NCI-H1105 treated with DMSO at 0.1 percent for 48 hours (cell line): ENCODE measurements at regions not wholly inside any gene's neighbourhood (a gene's known extent, or its start where the extent isn't known, plus 50 kb on each side); places are given as distances from the start of the nearest gene placed in this dataset.

Experiments
- DNase-seq: peaks from one replicate; lab custom pipeline; 2025; lab: John Stamatoyannopoulos, UW

GRCh38 chr14:25988536-25988935, 609.3 kb downstream of the NOVA1 start:
- DNase-seq = no peak

DNA sequence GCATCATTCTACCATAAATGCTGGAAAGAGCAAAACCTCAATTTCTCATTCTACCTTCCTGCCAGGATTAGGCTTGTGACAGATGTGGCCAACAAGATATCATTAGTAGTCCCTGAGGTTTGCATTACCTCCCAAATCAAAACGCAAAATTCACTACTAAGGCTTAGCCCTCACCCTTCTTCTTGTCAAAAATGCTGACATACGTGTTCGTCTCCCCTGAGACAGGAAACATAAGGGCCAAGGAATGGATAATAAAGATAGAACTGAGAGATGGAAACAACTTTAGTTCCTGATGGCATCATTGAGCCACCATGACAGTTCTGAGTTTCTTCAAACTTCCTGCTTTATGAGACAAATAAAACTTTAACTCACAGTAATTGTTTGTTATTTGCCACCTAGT, 642.1 kb downstream of the NOVA1 start:
- no peak for DNase-seq

DNA sequence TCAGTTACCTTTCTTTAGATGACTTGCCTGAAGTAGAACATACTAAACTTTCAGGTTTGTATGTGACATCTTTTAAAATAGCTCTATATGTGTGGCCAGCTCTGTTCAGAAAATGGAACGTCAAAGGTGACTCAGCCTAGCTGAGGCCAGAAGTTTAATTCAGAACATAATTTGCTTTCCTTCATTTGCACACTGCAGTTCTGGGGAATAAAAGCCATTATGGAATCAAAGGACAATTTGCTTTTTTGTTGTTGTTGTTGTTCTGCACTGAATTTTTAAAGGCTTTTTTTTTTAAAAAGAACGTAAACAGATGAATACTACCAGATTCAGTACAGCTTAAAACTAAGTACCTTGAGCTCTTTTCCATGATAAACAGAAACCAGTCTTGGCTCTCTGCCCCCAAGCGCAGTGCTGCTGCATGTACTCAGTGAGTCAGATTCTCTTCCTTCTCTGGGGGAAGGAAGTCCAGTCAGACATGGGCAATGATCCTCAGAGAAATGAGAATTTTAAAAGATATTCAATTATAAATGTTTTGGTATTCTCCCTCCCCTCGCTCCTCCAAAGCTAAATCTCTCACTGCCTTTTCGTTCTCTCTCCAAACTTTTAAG, 644.2 kb downstream of the NOVA1 start:
- no peak for DNase-seq

DNA sequence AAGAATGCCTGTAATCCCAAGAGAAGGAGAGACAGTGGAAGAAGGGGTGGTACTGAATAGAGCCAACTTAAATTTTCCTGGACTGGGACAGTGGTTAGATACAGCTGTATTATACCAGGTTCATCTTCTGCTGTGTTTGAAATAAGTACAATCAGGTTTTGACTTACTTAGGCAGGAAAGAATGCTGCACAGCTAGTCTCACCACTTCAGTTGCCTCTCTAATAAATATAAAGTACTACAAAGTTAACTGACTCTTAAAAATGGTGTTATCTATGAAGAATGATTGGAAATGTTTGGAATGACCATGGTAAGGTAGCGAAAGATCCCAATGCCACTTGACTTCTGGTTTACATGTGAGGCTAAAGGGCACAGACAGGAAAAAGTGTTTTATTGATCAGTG, 652.1 kb downstream of the NOVA1 start:
- DNase-seq = no peak

DNA sequence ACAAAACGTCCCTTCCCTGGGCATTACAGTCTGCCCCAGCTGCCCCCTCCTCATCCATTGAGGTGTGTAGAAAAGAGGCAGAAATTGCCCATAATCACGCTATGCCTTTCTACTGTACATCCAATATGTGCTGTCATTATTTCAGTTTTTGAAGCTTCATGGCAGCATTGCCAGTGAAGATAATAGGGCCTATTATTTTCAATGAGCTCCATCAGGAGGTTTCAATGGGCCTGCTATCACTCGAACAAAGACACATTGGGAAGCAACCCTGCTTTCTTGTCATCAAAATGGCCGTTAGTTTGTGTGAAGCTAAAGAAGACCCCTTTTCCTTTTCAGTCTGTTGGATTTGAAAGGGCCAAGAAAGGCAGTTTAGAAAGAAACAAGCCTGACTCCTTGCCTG, 653.8 kb downstream of the NOVA1 start:
- no peak for DNase-seq

GRCh38 chr14:25943329-25943728, 654.5 kb downstream of the NOVA1 start:
- no peak for DNase-seq

- DNase-seq = no peak
Measured at GRCh38 chr14:25942090-25942489, 655.7 kb downstream of the NOVA1 start.

DNA sequence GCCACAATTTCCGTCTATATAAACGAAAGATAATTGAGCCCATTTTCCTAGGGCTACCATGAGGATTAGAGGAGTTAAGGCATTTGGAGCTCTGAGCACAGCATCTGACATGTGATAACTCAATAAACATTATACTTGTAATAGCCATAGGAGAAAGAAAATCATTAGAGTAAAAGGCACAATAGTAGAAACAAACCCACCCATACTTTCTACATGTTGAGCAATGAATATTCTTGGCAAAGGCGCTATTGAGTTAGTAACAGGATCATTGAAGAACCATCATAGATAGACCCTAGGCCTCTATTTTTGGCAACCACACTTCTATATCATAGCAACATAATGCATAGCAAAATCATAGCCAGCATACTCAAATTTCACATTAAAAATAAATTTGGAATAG, 664.1 kb downstream of the NOVA1 start:
- no peak for DNase-seq

- DNase-seq = peak; percentile 87
Measured at GRCh38 chr14:25929881-25930615, 667.8 kb downstream of the NOVA1 start.

DNA sequence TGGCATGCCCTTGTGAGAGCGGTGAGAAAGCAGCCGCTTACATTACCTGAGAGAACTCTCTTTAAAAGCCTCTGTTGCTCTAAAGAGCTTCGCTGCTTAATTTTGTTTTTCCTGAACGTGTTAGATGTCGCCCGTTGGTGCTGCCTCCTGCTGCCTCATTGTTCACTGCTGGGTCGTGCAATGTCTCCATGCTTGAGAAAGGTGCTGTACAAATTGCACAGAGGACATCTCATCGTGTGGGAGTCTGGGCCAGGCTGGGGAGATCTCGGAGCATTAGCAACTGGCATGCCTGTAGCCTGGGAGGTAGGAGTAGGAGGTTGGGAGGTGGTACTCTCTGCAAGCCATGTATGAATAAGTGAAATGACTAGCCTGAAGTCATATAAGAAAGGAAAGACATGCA, 686.0 kb downstream of the NOVA1 start:
- no peak for DNase-seq

GRCh38 chr14:25909045-25909747, 688.6 kb downstream of the NOVA1 start:
- DNase-seq = no peak

DNA sequence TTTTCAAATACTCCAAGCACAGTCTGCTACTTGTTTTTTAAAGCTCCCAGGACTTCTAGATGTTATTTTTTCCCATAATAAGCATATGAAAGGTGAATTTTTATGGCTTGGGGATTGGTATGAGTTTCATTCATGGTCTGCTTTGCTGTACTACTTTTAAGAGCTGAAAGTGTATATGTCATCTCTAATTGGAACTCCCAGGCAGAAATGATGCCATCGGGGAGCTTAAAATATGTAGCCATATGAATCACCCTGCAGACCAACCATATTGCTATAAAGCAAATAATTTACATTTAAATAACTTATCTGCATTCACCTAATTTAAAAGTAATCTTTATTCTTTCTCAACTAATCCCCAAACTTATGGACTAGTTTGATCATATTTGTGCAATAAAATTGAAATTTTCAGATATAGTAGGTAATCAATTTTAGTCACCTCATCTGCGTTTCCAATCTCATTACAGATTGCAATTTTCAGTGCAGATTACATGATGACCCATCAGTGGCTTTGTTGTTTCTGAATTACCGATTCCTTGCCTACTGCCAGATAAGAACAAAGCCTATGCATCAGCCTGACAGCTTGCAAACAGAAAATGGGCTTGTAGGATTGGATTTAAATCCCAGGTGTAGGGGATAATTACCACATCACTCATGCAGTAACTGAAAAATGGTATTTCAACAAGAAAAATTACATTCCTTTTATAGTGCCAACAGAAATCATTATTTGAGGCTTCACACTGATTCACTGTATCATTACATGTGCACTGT, 689.4 kb downstream of the NOVA1 start:
- no peak for DNase-seq

- DNase-seq = no peak
Measured at GRCh38 chr14:25904446-25904845, 693.4 kb downstream of the NOVA1 start.

- no peak for DNase-seq
Measured at GRCh38 chr14:25899197-25899596, 698.6 kb downstream of the NOVA1 start.

DNA sequence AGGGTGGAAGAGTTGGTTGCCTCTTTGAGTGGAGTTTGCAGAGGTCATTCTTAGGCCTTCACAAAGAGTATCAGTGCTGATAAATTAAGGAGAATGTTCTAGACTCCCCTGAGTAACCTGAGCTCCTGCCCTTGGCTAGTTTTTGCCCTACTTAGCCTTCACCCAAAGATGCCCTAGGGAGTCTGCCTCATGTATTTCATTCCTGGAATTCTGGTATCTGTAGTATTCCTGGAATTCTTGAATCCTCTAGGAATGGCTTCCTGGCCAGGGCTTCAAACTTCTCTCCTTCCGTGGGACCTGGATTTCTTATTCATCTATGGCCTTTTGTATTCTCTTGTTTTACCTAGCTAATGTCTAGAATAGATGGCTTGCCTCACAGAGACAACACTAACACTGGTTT, 701.1 kb downstream of the NOVA1 start:
- no peak for DNase-seq

GRCh38 chr14:25895740-25896139, 702.1 kb downstream of the NOVA1 start:
- no peak for DNase-seq

DNA sequence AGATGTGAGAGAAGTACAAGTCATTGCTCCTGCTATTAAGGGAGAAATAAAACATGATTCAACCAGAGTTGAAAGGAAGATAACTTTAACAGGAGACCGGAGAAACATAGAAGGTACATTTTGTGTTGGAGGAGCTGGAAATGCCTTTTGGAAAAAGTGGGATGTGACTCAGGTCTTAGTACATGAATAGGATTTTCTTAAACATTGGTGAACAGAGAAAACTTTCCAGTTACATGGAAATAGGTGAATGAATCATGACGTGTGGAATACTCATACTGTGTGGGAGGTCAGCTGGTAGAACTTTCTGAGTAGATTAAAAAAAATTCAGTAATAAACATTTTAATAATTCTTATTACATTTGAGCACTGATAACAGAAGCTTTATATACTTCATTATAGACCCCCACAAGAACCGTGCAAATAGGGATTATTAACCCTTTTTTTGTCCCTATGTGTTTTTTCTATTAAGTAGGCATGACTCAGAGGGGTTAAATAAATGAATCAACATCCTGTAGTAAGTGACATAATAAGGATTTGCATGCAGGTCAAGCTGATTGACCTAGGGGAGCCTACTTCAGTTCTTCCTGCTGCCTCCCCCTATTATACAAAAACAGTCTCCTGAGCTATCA, 710.5 kb downstream of the NOVA1 start:
- no peak for DNase-seq

DNA sequence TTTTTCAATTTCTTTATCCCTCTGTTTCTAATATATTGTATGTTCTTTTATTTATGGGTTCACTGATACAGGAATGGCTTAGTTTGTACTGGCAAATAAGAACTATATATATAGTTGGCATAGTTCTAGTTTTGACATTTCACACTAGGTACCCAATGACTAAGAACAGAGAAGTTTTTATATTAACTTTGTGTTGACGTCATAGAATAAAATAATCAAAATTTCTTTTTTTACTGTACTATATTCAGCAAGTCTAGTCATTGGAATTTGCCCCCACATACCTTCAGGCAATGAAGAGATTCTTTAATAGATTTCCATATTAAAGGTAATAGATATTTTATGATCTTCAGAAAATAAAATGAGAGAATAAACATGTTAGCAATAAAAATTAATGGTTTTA, 713.2 kb downstream of the NOVA1 start:
- DNase-seq = no peak

- no peak for DNase-seq
Measured at GRCh38 chr14:25882899-25883298, 714.9 kb downstream of the NOVA1 start.

DNA sequence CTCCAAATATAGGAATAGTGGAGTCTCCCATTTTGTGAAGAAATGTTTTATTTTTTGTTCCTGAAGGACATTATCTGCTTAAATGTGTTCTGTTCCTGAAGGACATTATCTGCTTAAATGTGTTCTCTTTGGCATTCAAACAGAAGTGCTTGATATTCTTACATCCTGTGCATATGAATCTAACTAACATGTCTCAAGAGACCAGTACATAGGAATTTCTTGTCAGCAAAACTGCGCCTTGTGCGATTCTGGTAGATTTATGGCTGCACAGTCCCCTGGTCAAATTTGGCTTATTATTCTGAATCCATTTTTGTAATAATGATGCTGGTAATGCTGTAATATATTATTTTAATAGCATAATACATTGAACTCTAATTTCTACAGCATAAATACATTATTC, 722.4 kb downstream of the NOVA1 start:
- DNase-seq = no peak

GRCh38 chr14:25869854-25870253, 728.0 kb downstream of the NOVA1 start:
- no peak for DNase-seq
